Peyer's patch (tissue), 4 donors: ENCODE measurements at regions not wholly inside any gene's neighbourhood (a gene's known extent, or its start where the extent isn't known, plus 50 kb on each side); places are given as distances from the start of the nearest gene placed in this dataset.

Source experiments
- CTCF ChIP-seq, 6 experiments: fragments of 450-650 bp in 4 of 6; fragments of 200-600 bp in 2 of 6; sonication (generic) in 1 of 6; IDR thresholded peaks; one replicate each; pipeline ENCODE4 v1.5.1; 2017 to 2019; ENCODE audit warnings: antibody characterized with exemption in 6 of 6, mild to moderate bottlenecking in 3 of 6, moderate library complexity in 1 of 6
- POLR2A ChIP-seq, 2 donors: fragments of 450-650 bp; IDR thresholded peaks; one replicate each; pipeline ENCODE4 v1.5.1; 2017; ENCODE audit warnings: antibody characterized with exemption in 2 of 2, mild to moderate bottlenecking in 2 of 2, moderate library complexity in 2 of 2

GRCh38 chr12:118526255-118527095 lies 150.1 kb downstream of the SUDS3 start:
- no peak for TF ChIP-seq CTCF (IDR thresholded peaks at IDR 0.05)
- TF ChIP-seq POLR2A (IDR thresholded peaks at IDR 0.05), result no peak
